Neuronal stem cell (in vitro differentiated cells): ENCODE measurements at regions not wholly inside any gene's neighbourhood (a gene's known extent, or its start where the extent isn't known, plus 50 kb on each side); places are given as distances from the start of the nearest gene placed in this dataset.
A peak's percentile ranks its signal among the peaks of the same experiment; 100 is the strongest.

Experiments
- DNase-seq: peaks from one replicate; pipeline ENCODE4 v3.0.0-alpha.2; 2013; ENCODE audit warnings: low spot score
- H2AFZ ChIP-seq: one replicate; pipeline ENCODE4 v1.6.1; 2013; ENCODE audit warnings: mild to moderate bottlenecking, low read length, inconsistent platforms
- H2AK5ac ChIP-seq: 2 replicates; pipeline ENCODE4 v1.6.1; 2013; ENCODE audit warnings: low read depth, mild to moderate bottlenecking, inconsistent platforms, low read length, moderate library complexity, mixed read lengths
- H2BK120ac ChIP-seq: 2 replicates; pipeline ENCODE4 v1.6.1; 2013; ENCODE audit warnings: low read depth, mild to moderate bottlenecking, inconsistent platforms, low read length, moderate library complexity, mixed read lengths
- H2BK12ac ChIP-seq: one replicate; pipeline ENCODE4 v1.6.1; 2013; ENCODE audit warnings: low read length, inconsistent platforms
- H2BK15ac ChIP-seq: 2 replicates; pipeline ENCODE4 v1.6.1; 2013; ENCODE audit warnings: mild to moderate bottlenecking, low read length, inconsistent platforms, mixed read lengths
- H2BK5ac ChIP-seq: one replicate; pipeline ENCODE4 v1.6.1; 2013; ENCODE audit warnings: inconsistent platforms, mild to moderate bottlenecking, low read length, moderate library complexity
- H3K14ac ChIP-seq: one replicate; pipeline ENCODE4 v1.6.1; 2013; ENCODE audit warnings: low read length, inconsistent platforms
- H3K18ac ChIP-seq: 2 replicates; pipeline ENCODE4 v1.6.1; 2013; ENCODE audit warnings: low read length, inconsistent platforms
- H3K23ac ChIP-seq: 2 replicates; pipeline ENCODE4 v1.6.1; 2013; ENCODE audit warnings: low read depth, mild to moderate bottlenecking, mixed read lengths, low read length, inconsistent platforms; ENCODE audit not compliant: poor library complexity
- H3K27ac ChIP-seq: replicated peaks from 3 replicates; pipeline ENCODE4 v1.5.1; 2013; ENCODE audit warnings: low read length, inconsistent platforms
- H3K27me3 ChIP-seq, 3 experiments: 2 replicates each; pipeline ENCODE4 v1.6.1; 2013; ENCODE audit warnings: low read length in 3 of 3, mild to moderate bottlenecking in 2 of 3, inconsistent platforms in 1 of 3, low read depth in 1 of 3, mixed read lengths in 1 of 3, moderate library complexity in 1 of 3; ENCODE audit not compliant: control insufficient read depth in 3 of 3, insufficient read depth in 3 of 3
- H3K36me3 ChIP-seq, 2 donors: replicated peaks in 1 of 2; 2 replicates each; pipeline ENCODE4 v1.6.1; 2013; ENCODE audit warnings: low read length in 2 of 2; ENCODE audit not compliant: control insufficient read depth in 2 of 2, insufficient read depth in 2 of 2
- H3K4ac ChIP-seq: 2 replicates; pipeline ENCODE4 v1.6.1; 2013; ENCODE audit warnings: inconsistent platforms, mild to moderate bottlenecking, low read length, moderate library complexity
- H3K4me1 ChIP-seq, 2 donors: 1 replicate in 1 of 2; 2 replicates in 1 of 2; pipeline ENCODE4 v1.6.1; 2013; ENCODE audit warnings: low read length in 2 of 2, low read depth in 1 of 2; ENCODE audit not compliant: control insufficient read depth in 2 of 2, insufficient read depth in 1 of 2
- H3K4me2 ChIP-seq: one replicate; pipeline ENCODE4 v1.6.1; 2013; ENCODE audit warnings: mild to moderate bottlenecking, low read length, inconsistent platforms; ENCODE audit not compliant: insufficient read depth, poor library complexity, severe bottlenecking
- H3K4me3 ChIP-seq, 2 donors: 2 replicates each; pipeline ENCODE4 v1.5.1; 2013; ENCODE audit warnings: low read length in 2 of 2, mild to moderate bottlenecking in 2 of 2, inconsistent platforms in 1 of 2, moderate library complexity in 1 of 2
- H3K79me1 ChIP-seq: one replicate; pipeline ENCODE4 v1.6.1; 2013; ENCODE audit warnings: low read depth, mild to moderate bottlenecking, inconsistent platforms, low read length, moderate library complexity
- H3K9ac ChIP-seq: one replicate; pipeline ENCODE4 v1.6.1; 2013; ENCODE audit warnings: mild to moderate bottlenecking, low read depth, low read length, inconsistent platforms; ENCODE audit not compliant: poor library complexity
- H3K9me3 ChIP-seq, 2 donors: replicated peaks in 1 of 2; 2 replicates each; pipeline versions ENCODE3 to v1.6.1; 2013; ENCODE audit warnings: low read length in 2 of 2, mild to moderate bottlenecking in 2 of 2, inconsistent platforms in 1 of 2, low read depth in 1 of 2, mixed read lengths in 1 of 2, moderate library complexity in 1 of 2; ENCODE audit not compliant: control insufficient read depth in 2 of 2, insufficient read depth in 1 of 2
- H4K8ac ChIP-seq: one replicate; pipeline ENCODE4 v1.6.1; 2013; ENCODE audit warnings: low read depth, mild to moderate bottlenecking, inconsistent platforms, low read length, moderate library complexity
- H4K91ac ChIP-seq: one replicate; pipeline ENCODE4 v1.6.1; 2013; ENCODE audit warnings: low read length, low read depth, mild to moderate bottlenecking, inconsistent platforms; ENCODE audit not compliant: poor library complexity
- WGBS, 2 donors: extraction: QIAGEN DNeasy Blood & Tissue Kit; methylation state at CpG; one replicate each; pipeline ENCODE4 v1.1.7; 2013; ENCODE audit warnings: missing lambda C conversion rate in 2 of 2, mixed read lengths in 1 of 2; ENCODE audit not compliant: insufficient read length in 2 of 2, insufficient replicate concordance in 1 of 2; ENCODE audit errors: extremely low coverage in 2 of 2; 5-methylcytosine and 5-hydroxymethylcytosine counted together

- H4K91ac ChIP-seq: no peak overlapping the region
- no peak overlapping the region for H2BK5ac ChIP-seq
- H3K9ac ChIP-seq: no peak overlapping the region
- no peak overlapping the region for H2BK12ac ChIP-seq
- no peak overlapping the region for H2BK120ac ChIP-seq
- no peak for DNase-seq
- H3K4me2 ChIP-seq: no peak overlapping the region
- no peak overlapping the region for H2BK15ac ChIP-seq
- H3K27me3 ChIP-seq: no peaks in the 10 kb centered on the region
- no peaks in the 10 kb centered on the region for H3K36me3 ChIP-seq
- no peak overlapping the region for H3K4me3 ChIP-seq
- H3K18ac ChIP-seq: no peak overlapping the region
- peaks cover 0 to 2% of the 10 kb centered on the region in 2 donors for H3K4me1 ChIP-seq
- H2AFZ ChIP-seq: no peak overlapping the region
- H2AK5ac ChIP-seq: no peak overlapping the region
- no CpG with 5 or more reads among the region's 3 CpGs for WGBS, 2 donors
- H3K4ac ChIP-seq: no peak overlapping the region
- H3K23ac ChIP-seq: no peak overlapping the region
- H3K79me1 ChIP-seq: no peaks in the 10 kb centered on the region
- H3K9me3 ChIP-seq: no peaks in the 10 kb centered on the region
- H4K8ac ChIP-seq: no peak overlapping the region
- H3K27ac ChIP-seq: no peak overlapping the region
- H3K14ac ChIP-seq: no peak overlapping the region
Observed at GRCh38 chr9:2263665-2264064, 248.5 kb downstream of the SMARCA2 start.

GRCh38 chr9:2264081-2264480, 248.9 kb downstream of the SMARCA2 start:
- no peak overlapping the region for H2BK5ac ChIP-seq
- no peak overlapping the region for H3K18ac ChIP-seq
- no peak overlapping the region for H2BK12ac ChIP-seq
- no peak overlapping the region for H3K4me2 ChIP-seq
- H4K91ac ChIP-seq: no peak overlapping the region
- peaks cover 0 to 2% of the 10 kb centered on the region in 2 donors for H3K4me1 ChIP-seq
- no CpG with 5 or more reads among the region's 8 CpGs for WGBS, 2 donors
- no peaks in the 10 kb centered on the region for H3K36me3 ChIP-seq
- no peak overlapping the region for H2BK120ac ChIP-seq
- H3K14ac ChIP-seq: no peak overlapping the region
- no peak overlapping the region for H3K9ac ChIP-seq
- H3K23ac ChIP-seq: no peak overlapping the region
- no peak overlapping the region for H3K27ac ChIP-seq
- H2AFZ ChIP-seq: no peak overlapping the region
- H3K4me3 ChIP-seq: no peak overlapping the region
- no peak overlapping the region for H3K4ac ChIP-seq
- H2BK15ac ChIP-seq: no peak overlapping the region
- H4K8ac ChIP-seq: no peak overlapping the region
- no peak overlapping the region for H2AK5ac ChIP-seq
- no peaks in the 10 kb centered on the region for H3K79me1 ChIP-seq
- H3K27me3 ChIP-seq: no peaks in the 10 kb centered on the region
- no peaks in the 10 kb centered on the region for H3K9me3 ChIP-seq
- DNase-seq: no peak

GRCh38 chr9:2267181-2267745, 252.1 kb downstream of the SMARCA2 start:
- no peak overlapping the region for H3K27ac ChIP-seq
- H3K36me3 ChIP-seq: no peaks in the 10 kb centered on the region
- no peak for DNase-seq
- H2BK120ac ChIP-seq: no peak overlapping the region
- no peaks in the 10 kb centered on the region for H3K9me3 ChIP-seq
- no peak overlapping the region for H4K8ac ChIP-seq
- no peak overlapping the region for H3K4ac ChIP-seq
- no peaks in the 10 kb centered on the region for H3K79me1 ChIP-seq
- H3K27me3 ChIP-seq: no peaks in the 10 kb centered on the region
- peak overlapping the region; percentile 31 for H2AFZ ChIP-seq
- H2AK5ac ChIP-seq: no peak overlapping the region
- no peak overlapping the region for H2BK5ac ChIP-seq
- H3K4me3 ChIP-seq: no peak overlapping the region
- no peak overlapping the region for H3K9ac ChIP-seq
- no CpG with 5 or more reads among the region's 7 CpGs for WGBS, 2 donors
- H4K91ac ChIP-seq: no peak overlapping the region
- H3K4me2 ChIP-seq: no peak overlapping the region
- H3K4me1 ChIP-seq: no peaks in the 10 kb centered on the region
- H3K14ac ChIP-seq: no peak overlapping the region
- no peak overlapping the region for H3K18ac ChIP-seq
- no peak overlapping the region for H2BK15ac ChIP-seq
- H3K23ac ChIP-seq: no peak overlapping the region
- H2BK12ac ChIP-seq: no peak overlapping the region

GRCh38 chr9:2269778-2270177, 254.6 kb downstream of the SMARCA2 start:
- Histone ChIP-seq H3K4me2 (no peak overlapping the region), H3K79me1 (no peaks in the 10 kb centered on the region), H3K9me3 (no peaks in the 10 kb centered on the region), H2BK5ac (no peak overlapping the region), H2BK12ac (no peak overlapping the region), H2AK5ac (no peak overlapping the region), H3K4me1 (no peaks in the 10 kb centered on the region), H4K91ac (no peak overlapping the region), H2AFZ (no peak overlapping the region), H3K27ac (no peak overlapping the region), H3K9ac (no peak overlapping the region), H3K23ac (no peak overlapping the region), H3K27me3 (no peaks in the 10 kb centered on the region), H2BK120ac (no peak overlapping the region), H4K8ac (no peak overlapping the region), H3K18ac (no peak overlapping the region), H3K36me3 (no peaks in the 10 kb centered on the region), H3K14ac (no peak overlapping the region), H3K4ac (no peak overlapping the region), H3K4me3 (no peak overlapping the region), H2BK15ac (no peak overlapping the region)
- no peak for DNase-seq
- WGBS, 2 donors: no CpG with 5 or more reads among the region's 3 CpGs
